B cell (primary cell): ENCODE measurements at regions not wholly inside any gene's neighbourhood (a gene's known extent, or its start where the extent isn't known, plus 50 kb on each side); places are given as distances from the start of the nearest gene placed in this dataset.
"Not testable (repeated sequence)": the region's sequence is repeated elsewhere in the genome, so short reads cannot be mapped to it uniquely, and the experiment has no call there.

ENCODE experiments used
- EZH2 ChIP-seq: IDR thresholded peaks from 2 replicates; pipeline ENCODE4 v1.6.1; 2012; ENCODE audit warnings: borderline replicate concordance, low read depth, mild to moderate bottlenecking, moderate library complexity, low read length; ENCODE audit not compliant: insufficient read depth, poor library complexity, severe bottlenecking
- TF ChIP-seq, protein P1 (sequence below): fragments of 200-600 bp; IDR thresholded peaks from one replicate; pipeline ENCODE4 v1.8.0; 2022; ENCODE audit warnings: antibody characterized with exemption, mild to moderate bottlenecking

DNA sequence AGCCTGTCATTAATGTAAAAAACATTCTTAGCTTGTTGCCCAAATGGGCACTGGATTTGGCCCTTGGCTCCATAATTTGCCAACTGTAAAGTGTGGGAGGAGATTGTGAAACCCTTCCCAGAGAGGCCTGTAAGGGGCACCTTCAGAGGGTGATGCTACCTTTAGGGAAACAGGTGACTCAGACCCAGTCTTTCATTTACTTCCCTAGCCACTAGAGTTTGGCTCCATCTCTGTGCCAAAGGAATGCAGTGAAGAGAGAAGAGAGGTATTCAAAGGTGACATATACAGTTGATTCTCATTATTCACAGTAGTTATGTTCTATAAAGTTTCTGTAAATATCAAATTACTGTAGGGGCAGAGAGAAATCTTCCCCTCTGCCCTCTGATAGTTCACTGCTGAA is 116.7 kb downstream of the SPATA31A6 start:
- TF ChIP-seq, protein P1, sequence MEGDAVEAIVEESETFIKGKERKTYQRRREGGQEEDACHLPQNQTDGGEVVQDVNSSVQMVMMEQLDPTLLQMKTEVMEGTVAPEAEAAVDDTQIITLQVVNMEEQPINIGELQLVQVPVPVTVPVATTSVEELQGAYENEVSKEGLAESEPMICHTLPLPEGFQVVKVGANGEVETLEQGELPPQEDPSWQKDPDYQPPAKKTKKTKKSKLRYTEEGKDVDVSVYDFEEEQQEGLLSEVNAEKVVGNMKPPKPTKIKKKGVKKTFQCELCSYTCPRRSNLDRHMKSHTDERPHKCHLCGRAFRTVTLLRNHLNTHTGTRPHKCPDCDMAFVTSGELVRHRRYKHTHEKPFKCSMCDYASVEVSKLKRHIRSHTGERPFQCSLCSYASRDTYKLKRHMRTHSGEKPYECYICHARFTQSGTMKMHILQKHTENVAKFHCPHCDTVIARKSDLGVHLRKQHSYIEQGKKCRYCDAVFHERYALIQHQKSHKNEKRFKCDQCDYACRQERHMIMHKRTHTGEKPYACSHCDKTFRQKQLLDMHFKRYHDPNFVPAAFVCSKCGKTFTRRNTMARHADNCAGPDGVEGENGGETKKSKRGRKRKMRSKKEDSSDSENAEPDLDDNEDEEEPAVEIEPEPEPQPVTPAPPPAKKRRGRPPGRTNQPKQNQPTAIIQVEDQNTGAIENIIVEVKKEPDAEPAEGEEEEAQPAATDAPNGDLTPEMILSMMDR: not testable (repeated sequence)
- TF ChIP-seq EZH2: not testable (repeated sequence)
